ENCODE measurements at regions not wholly inside any gene's neighbourhood (a gene's known extent, or its start where the extent isn't known, plus 50 kb on each side); places are given as distances from the start of the nearest gene placed in this dataset.

GRCh38 chr1:232451506-232451905 lies 178.4 kb downstream of the SIPA1L2 start:
- intact Hi-C loops (cut with DNase I) = loop anchor here in 2 of 10 donors (10.0 kb wide), 1 partner anchor 173 kb away; no protein-coding TSS in a partner anchor
- no peak overlapping the region for H3K4me3 ChIP-seq
- DNase-seq = no peak
- H3K27me3 ChIP-seq = no peaks in the 10 kb centered on the region
- no peak for TF ChIP-seq CTCF (IDR thresholded peaks at IDR 0.05)
- WGBS, 2 donors = 82% methylated on average over 2 of the region's 2 CpGs
- H3K9me3 ChIP-seq = no peaks in the 10 kb centered on the region
- peaks cover 2 to 44% (median 34%) of the 10 kb centered on the region in 9 donors for H3K4me1 ChIP-seq
- H3K36me3 ChIP-seq = peaks cover 0 to 5% (median 0%) of the 10 kb centered on the region in 9 donors
- no peak overlapping the region for H3K27ac ChIP-seq
- ATAC-seq = no peak

GRCh38 chr1:232450615-232451014 lies 179.3 kb downstream of the SIPA1L2 start:
- no peak overlapping the region for H3K27ac ChIP-seq
- WGBS, 2 donors = 91 to 95% methylated on average over 1 of the region's 1 CpG
- peaks cover 0 to 13% (median 0%) of the 10 kb centered on the region in 9 donors for H3K36me3 ChIP-seq
- intact Hi-C loops (cut with DNase I) = loop anchor here in 2 of 10 donors (10.0 kb wide), 1 partner anchor 174 kb away; no protein-coding TSS in a partner anchor
- H3K4me3 ChIP-seq = no peak overlapping the region
- TF ChIP-seq CTCF (IDR thresholded peaks at IDR 0.05) = no peak
- ATAC-seq (no peak), DNase-seq (no peak)
- no peaks in the 10 kb centered on the region for H3K27me3 ChIP-seq
- no peaks in the 10 kb centered on the region for H3K9me3 ChIP-seq
- H3K4me1 ChIP-seq = peaks cover 2 to 39% (median 30%) of the 10 kb centered on the region in 9 donors

GRCh38 chr1:232447125-232447524 lies 182.8 kb downstream of the SIPA1L2 start:
- H3K4me3 ChIP-seq = no peak overlapping the region
- no peak for TF ChIP-seq CTCF (IDR thresholded peaks at IDR 0.05)

GRCh38 chr1:232445361-232446106 lies 184.4 kb downstream of the SIPA1L2 start:
- 76 to 87% methylated on average over 24 of the region's 24 CpGs for WGBS, 2 donors
- Histone ChIP-seq H3K36me3 (peaks cover 0 to 64% (median 19%) of the 10 kb centered on the region in 9 donors), H3K27me3 (no peaks in the 10 kb centered on the region), H3K9me3 (no peaks in the 10 kb centered on the region), H3K4me3 (no peak overlapping the region), H3K4me1 (peaks cover 0 to 17% (median 6%) of the 10 kb centered on the region in 9 donors), H3K27ac (no peak overlapping the region)
- intact Hi-C loops (cut with DNase I) = no loop called here
- ATAC-seq (peak; percentile 46 to 74 (median 54)), DNase-seq (no peak)
- TF ChIP-seq CTCF (IDR thresholded peaks at IDR 0.05) = no peak

More at GRCh38 chr1:232447125-232447524, 182.8 kb downstream of the SIPA1L2 start:
- 65 to 74% methylated on average over 2 of the region's 2 CpGs for WGBS, 2 donors
- peaks cover 2 to 23% (median 7%) of the 10 kb centered on the region in 9 donors for H3K4me1 ChIP-seq
- no peaks in the 10 kb centered on the region for H3K27me3 ChIP-seq
- intact Hi-C loops (cut with DNase I) = no loop called here
- DNase-seq (no peak), ATAC-seq (no peak)
- H3K27ac ChIP-seq = no peak overlapping the region
- peaks cover 0 to 48% (median 7%) of the 10 kb centered on the region in 9 donors for H3K36me3 ChIP-seq
- no peaks in the 10 kb centered on the region for H3K9me3 ChIP-seq
